ENCODE measurements at regions not wholly inside any gene's neighbourhood (a gene's known extent, or its start where the extent isn't known, plus 50 kb on each side); places are given as distances from the start of the nearest gene placed in this dataset.
A peak's percentile ranks its signal among the peaks of the same experiment; 100 is the strongest.
"Not testable (repeated sequence)": the region's sequence is repeated elsewhere in the genome, so short reads cannot be mapped to it uniquely, and the experiment has no call there.

GRCh38 chr18:49726675-49726963 is 86.7 kb downstream of the ACAA2 start:
- Mint-ChIP-seq H3K27me3 (peaks cover 18% of the 10 kb centered on the region), H3K4me1 (ENCODE audit: low read depth) (peaks cover 15% of the 10 kb centered on the region), H3K4me3 (no peak overlapping the region), H3K9me3 (no peaks in the 10 kb centered on the region), H3K36me3 (ENCODE audit: low read depth) (no peaks in the 10 kb centered on the region), H3K27ac (no peak overlapping the region)
- ATAC-seq, result no peak
- CTCF ChIA-PET, result interaction anchor here (1.0 to 1.8 kb wide), 3 partner anchors 19 to 132 kb away, joined by 3 to 5 read pairs (median 3); no protein-coding TSS in a partner anchor
- POLR2A ChIA-PET, result interaction anchor here (0.6 kb wide), 1 partner anchor 230 kb away, joined by 3 read pairs; no protein-coding TSS in a partner anchor
- intact Hi-C loops (cut with micrococcal nuclease), result no loop called here
- no peak for DNase-seq
- TF ChIP-seq CTCF (IDR thresholded peaks at IDR 0.05), result no peak

- Mint-ChIP-seq H3K4me3 (no peak overlapping the region), H3K4me1 (ENCODE audit: low read depth) (peaks cover 15% of the 10 kb centered on the region), H3K27me3 (peaks cover 20% of the 10 kb centered on the region), H3K27ac (no peak overlapping the region), H3K9me3 (no peaks in the 10 kb centered on the region), H3K36me3 (ENCODE audit: low read depth) (no peaks in the 10 kb centered on the region)
- ATAC-seq (no peak), DNase-seq (no peak)
- POLR2A ChIA-PET, result interaction anchor here (0.6 kb wide), 1 partner anchor 230 kb away, joined by 3 read pairs; no protein-coding TSS in a partner anchor
- intact Hi-C loops (cut with micrococcal nuclease), result no loop called here
- CTCF ChIA-PET, result interaction anchor here (1.0 to 1.8 kb wide), 3 partner anchors 19 to 132 kb away, joined by 3 to 5 read pairs (median 3); no protein-coding TSS in a partner anchor
- no peak for TF ChIP-seq CTCF (IDR thresholded peaks at IDR 0.05)
Observed at GRCh38 chr18:49725809-49726674, 87.3 kb downstream of the ACAA2 start.

GRCh38 chr18:49723648-49724180 is 89.6 kb downstream of the ACAA2 start:
- ATAC-seq, result peak; percentile 95
- peak; percentile 68 for DNase-seq
- H3K36me3 Mint-ChIP-seq (ENCODE audit: low read depth), result no peaks in the 10 kb centered on the region
- peak overlapping the region; percentile 3 for H3K4me3 Mint-ChIP-seq
- intact Hi-C loops (cut with micrococcal nuclease), result no loop called here
- peaks cover 20% of the 10 kb centered on the region for H3K27me3 Mint-ChIP-seq
- TF ChIP-seq CTCF (IDR thresholded peaks at IDR 0.05), result no peak
- ChIA-PET CTCF (interaction anchor here (1.2 to 2.2 kb wide), 3 partner anchors 132 to 137 kb away, joined by 3 to 6 read pairs (median 3); no protein-coding TSS in a partner anchor), POLR2A (no interaction called here)
- H3K9me3 Mint-ChIP-seq, result no peaks in the 10 kb centered on the region
- H3K4me1 Mint-ChIP-seq (ENCODE audit: low read depth), result peaks cover 15% of the 10 kb centered on the region
- H3K27ac Mint-ChIP-seq, result no peak overlapping the region

- TF ChIP-seq CTCF (IDR thresholded peaks at IDR 0.05), result no peak
- ATAC-seq (no peak), DNase-seq (no peak)
- Mint-ChIP-seq H3K4me3 (no peak overlapping the region), H3K27me3 (peaks cover 23% of the 10 kb centered on the region), H3K9me3 (no peaks in the 10 kb centered on the region), H3K36me3 (ENCODE audit: low read depth) (no peaks in the 10 kb centered on the region), H3K27ac (no peak overlapping the region), H3K4me1 (ENCODE audit: low read depth) (peaks cover 15% of the 10 kb centered on the region)
- CTCF ChIA-PET, result interaction anchor here (1.3 kb wide), 1 partner anchor 212 kb away, joined by 6 read pairs; no protein-coding TSS in a partner anchor
- intact Hi-C loops (cut with micrococcal nuclease), result no loop called here
- POLR2A ChIA-PET, result no interaction called here
Observed at GRCh38 chr18:49722477-49722876, 90.9 kb downstream of the ACAA2 start.

- DNase-seq, result no peak
- Mint-ChIP-seq H3K27ac (no peak overlapping the region), H3K27me3 (peaks cover 23% of the 10 kb centered on the region), H3K9me3 (no peaks in the 10 kb centered on the region), H3K4me3 (no peak overlapping the region), H3K4me1 (ENCODE audit: low read depth) (peaks cover 15% of the 10 kb centered on the region), H3K36me3 (ENCODE audit: low read depth) (no peaks in the 10 kb centered on the region)
- CTCF ChIA-PET, result interaction anchor here (1.3 kb wide), 1 partner anchor 211 kb away, joined by 6 read pairs; no protein-coding TSS in a partner anchor
- POLR2A ChIA-PET, result no interaction called here
- TF ChIP-seq CTCF (IDR thresholded peaks at IDR 0.05), result no peak
- intact Hi-C loops (cut with micrococcal nuclease), result no loop called here
- no peak for ATAC-seq
Observed at GRCh38 chr18:49721981-49722380, 91.4 kb downstream of the ACAA2 start.

- H3K9me3 Mint-ChIP-seq; CTCF ChIA-PET; POLR2A ChIA-PET; H3K27ac Mint-ChIP-seq; ATAC-seq; H3K36me3 Mint-ChIP-seq (ENCODE audit: low read depth); DNase-seq; intact Hi-C loops (cut with micrococcal nuclease); H3K4me3 Mint-ChIP-seq: not testable (repeated sequence)
- H3K27me3 Mint-ChIP-seq, result peaks cover 21% of the 10 kb centered on the region
- H3K4me1 Mint-ChIP-seq (ENCODE audit: low read depth), result peaks cover 15% of the 10 kb centered on the region
Observed at GRCh38 chr18:49720944-49721343, 92.4 kb downstream of the ACAA2 start.

All from activated CD8-positive, alpha-beta T cell treated with anti-CD3 and anti-CD28 coated beads for 36 hours (primary cell).